ENCODE measurements at regions not wholly inside any gene's neighbourhood (a gene's known extent, or its start where the extent isn't known, plus 50 kb on each side); places are given as distances from the start of the nearest gene placed in this dataset.
"Not testable (repeated sequence)": the region's sequence is repeated elsewhere in the genome, so short reads cannot be mapped to it uniquely, and the experiment has no call there.

DNA sequence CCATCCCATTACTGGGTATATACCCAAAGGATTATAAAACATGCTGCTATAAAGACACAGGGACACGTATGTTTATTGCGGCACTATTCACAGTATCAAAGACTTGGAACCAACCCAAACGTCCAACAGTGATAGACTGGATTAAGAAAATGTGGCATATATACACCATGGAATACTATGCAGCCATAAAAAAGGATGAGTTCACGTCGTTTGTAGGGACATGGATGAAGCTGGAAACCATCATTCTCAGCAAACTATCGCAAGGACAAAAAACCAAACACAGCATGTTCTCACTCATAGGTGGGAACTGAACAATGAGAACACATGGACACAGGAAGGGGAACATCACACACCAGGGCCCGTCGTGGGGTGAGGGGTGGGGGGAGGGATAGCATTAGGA lies 106.1 kb downstream of the CHD1L start:
- H3K4me3 ChIP-seq (ENCODE audit: low read length); DNase-seq (ENCODE audit: low read depth): not testable (repeated sequence)

DNA sequence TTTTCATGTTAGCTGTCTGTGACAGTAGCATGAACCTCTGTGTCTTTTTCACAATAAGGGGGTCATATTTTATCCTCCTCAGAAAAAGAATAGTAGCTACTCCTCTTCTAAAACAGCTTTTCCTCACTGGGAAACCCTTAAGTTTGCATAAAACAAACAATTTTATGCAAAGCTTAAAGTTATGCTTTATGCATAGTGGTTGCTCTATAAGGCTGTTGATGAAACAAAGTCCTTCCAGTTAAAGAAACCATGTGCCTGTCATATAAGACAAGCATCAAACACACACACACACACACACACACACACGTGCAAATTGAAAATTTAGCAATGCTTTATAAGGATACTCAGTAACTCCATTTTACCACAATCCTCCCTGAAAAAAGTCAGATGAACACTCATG lies 107.0 kb downstream of the CHD1L start:
- TF ChIP-seq, protein P1, sequence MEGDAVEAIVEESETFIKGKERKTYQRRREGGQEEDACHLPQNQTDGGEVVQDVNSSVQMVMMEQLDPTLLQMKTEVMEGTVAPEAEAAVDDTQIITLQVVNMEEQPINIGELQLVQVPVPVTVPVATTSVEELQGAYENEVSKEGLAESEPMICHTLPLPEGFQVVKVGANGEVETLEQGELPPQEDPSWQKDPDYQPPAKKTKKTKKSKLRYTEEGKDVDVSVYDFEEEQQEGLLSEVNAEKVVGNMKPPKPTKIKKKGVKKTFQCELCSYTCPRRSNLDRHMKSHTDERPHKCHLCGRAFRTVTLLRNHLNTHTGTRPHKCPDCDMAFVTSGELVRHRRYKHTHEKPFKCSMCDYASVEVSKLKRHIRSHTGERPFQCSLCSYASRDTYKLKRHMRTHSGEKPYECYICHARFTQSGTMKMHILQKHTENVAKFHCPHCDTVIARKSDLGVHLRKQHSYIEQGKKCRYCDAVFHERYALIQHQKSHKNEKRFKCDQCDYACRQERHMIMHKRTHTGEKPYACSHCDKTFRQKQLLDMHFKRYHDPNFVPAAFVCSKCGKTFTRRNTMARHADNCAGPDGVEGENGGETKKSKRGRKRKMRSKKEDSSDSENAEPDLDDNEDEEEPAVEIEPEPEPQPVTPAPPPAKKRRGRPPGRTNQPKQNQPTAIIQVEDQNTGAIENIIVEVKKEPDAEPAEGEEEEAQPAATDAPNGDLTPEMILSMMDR (conservative IDR thresholded peaks at IDR 0.05; ENCODE audit: low read depth, low read length): no peak

DNA sequence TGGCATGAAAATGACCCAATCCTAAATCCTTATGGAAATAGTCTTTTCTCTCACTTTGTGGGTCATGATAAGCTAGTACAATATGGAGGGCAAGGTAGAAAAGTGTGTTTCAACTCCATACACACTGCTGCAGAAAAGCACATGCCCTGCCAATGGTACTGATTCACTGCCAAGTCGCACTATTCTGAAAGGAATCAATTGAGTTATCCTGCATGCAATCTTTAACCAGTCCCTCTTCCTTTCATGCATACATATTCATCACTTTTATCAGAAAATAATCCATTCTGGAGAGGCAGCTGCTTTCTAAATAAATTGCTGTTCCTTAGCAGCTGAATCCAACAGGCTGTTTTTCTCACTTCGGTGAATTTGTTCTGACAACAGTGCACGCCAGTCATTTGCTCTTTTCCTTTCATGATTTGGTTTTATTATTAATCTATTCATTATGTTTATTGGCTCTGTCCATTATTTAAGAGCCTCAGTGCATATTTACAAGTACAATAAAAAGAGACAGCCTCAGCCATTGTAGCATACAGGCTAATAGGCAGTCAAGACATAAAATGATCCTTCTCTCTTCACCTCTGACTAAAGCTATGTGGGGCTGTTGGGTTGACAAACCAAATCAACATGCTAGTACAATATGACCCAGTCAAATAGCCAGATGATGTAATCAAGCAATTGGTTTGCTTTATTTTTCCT lies 108.8 kb downstream of the CHD1L start:
- no peak overlapping the region for H3K4me3 ChIP-seq (ENCODE audit: low read length)
- TF ChIP-seq, protein P1 (conservative IDR thresholded peaks at IDR 0.05; ENCODE audit: low read depth, low read length): no peak
- no peak for DNase-seq (ENCODE audit: low read depth)

More for the DNA sequence above, 107.0 kb downstream of the CHD1L start:
- no peak overlapping the region for H3K4me3 ChIP-seq (ENCODE audit: low read length)
- DNase-seq (ENCODE audit: low read depth): no peak

DNA sequence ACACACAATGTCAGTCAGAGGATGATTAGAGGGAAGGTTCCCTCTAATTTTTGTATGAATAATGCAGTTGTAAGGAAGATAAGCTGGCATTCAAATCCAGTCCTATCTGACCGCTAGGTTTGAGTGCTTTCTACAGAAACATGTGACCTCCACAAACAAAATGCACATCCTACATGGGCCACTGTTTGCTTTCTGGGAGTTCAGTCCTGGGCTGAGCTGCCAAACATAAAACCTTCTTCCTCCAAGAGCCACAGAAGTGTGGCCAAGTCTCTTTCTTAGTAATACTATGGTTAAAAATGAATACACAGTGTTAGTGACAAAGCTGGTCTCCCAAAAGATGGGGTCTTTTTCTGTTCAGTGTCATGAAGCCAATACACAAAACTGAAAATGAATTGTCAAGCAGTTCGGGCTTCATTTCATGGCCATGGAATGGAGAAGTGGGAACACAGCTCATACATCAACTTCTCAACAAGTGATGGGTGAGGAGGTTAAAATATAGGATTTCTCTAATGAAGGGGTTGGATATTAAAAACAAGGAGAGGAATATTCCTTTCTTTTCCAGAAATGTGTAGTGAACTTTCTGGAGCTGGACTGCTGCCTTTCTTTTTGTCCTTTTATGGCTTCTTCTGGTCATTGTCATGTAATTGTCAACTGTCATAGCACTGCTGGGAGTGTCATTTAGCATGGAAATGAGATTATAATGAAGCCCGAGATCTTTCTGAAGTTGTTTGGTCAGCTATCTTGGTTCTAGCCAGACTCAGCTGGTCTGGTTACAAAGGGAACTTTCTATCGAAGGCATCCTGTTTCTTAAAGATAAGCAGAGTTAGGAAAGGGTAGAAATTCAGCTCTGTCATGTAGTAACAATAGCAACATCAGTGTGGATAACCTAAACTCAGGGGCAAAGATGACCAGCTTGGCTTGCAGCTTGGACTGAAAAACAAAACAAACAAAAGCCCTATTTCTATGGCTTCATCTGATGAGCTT lies 135.1 kb downstream of the CHD1L start:
- no peak for DNase-seq (ENCODE audit: low read depth)
- no peak overlapping the region for H3K4me3 ChIP-seq (ENCODE audit: low read length)
- TF ChIP-seq, protein P1 (conservative IDR thresholded peaks at IDR 0.05; ENCODE audit: low read depth, low read length): no peak

DNA sequence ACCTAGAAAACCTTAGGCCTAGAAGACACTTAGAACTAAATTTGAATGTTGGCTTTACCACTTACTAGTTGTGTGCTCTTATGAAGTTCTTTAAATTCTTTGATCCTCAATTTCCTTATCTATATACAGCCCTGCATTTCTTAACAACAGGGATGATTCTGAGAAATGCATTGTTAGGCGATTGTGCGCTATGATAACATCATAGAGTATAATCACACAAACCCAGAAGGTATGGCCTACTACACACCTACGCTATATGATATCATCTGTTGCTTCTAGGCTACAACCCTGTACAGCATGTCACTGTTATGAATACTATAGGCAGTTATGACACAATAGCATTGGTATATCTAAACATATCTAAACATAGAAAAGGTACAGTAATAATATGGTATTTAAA lies 137.4 kb downstream of the CHD1L start:
- H3K4me3 ChIP-seq (ENCODE audit: low read length): no peak overlapping the region
- TF ChIP-seq, protein P1 (conservative IDR thresholded peaks at IDR 0.05; ENCODE audit: low read depth, low read length): no peak
- DNase-seq (ENCODE audit: low read depth): no peak

DNA sequence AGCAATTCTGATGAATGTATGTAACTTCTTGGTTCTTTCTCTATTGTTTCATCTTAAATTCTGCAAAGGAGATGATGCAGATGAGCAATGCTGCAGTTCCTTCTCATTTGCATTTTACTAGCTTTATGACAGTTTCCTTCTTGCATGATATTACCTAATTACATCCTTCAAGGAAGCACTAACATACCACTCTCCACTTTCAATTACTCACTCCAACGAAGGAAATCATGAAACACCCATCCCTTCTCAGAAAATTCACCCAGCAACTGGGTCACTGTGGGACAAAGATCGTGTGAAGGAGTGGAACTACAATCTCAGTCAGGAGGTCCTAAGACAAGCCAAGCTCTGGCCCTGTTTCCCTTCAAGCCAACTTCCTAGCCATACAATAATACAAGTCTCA lies 142.3 kb downstream of the CHD1L start:
- TF ChIP-seq, protein P1 (conservative IDR thresholded peaks at IDR 0.05; ENCODE audit: low read depth, low read length): no peak
- no peak for DNase-seq (ENCODE audit: low read depth)

DNA sequence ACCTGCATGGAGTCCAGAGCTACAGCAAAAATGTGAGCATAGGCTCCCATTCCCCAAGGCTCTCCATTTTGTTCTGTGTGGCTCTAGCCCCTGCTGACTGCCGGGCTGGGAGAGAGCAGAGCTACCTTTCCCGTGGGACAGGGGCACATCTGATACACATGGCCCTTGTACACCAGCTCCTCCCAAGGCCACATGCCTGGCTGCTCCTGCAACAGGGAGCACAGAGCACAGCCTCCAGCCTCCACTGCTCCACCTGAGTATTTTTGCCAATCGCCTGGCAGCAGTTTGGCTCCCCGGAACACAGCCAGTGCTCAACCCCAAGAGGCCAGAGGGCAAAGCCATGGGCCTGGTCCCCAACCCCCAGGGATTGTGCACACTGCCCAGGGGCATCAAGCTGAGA lies 146.5 kb downstream of the CHD1L start:
- no peak overlapping the region for H3K4me3 ChIP-seq (ENCODE audit: low read length)
- TF ChIP-seq, protein P1 (conservative IDR thresholded peaks at IDR 0.05; ENCODE audit: low read depth, low read length): no peak
- DNase-seq (ENCODE audit: low read depth): no peak

More for the DNA sequence above, 142.3 kb downstream of the CHD1L start:
- H3K4me3 ChIP-seq (ENCODE audit: low read length): no peak overlapping the region

All from retinal pigment epithelial cell (primary cell).